GM12874 (cell line): ENCODE measurements at regions not wholly inside any gene's neighbourhood (a gene's known extent, or its start where the extent isn't known, plus 50 kb on each side); places are given as distances from the start of the nearest gene placed in this dataset.

ENCODE experiments used
- CTCF ChIP-seq: IDR thresholded peaks from 2 replicates; pipeline ENCODE4 v1.5.1; 2011; ENCODE audit warnings: low read depth, mild to moderate bottlenecking, control low read depth, low read length, moderate library complexity; ENCODE audit not compliant: insufficient read depth

DNA sequence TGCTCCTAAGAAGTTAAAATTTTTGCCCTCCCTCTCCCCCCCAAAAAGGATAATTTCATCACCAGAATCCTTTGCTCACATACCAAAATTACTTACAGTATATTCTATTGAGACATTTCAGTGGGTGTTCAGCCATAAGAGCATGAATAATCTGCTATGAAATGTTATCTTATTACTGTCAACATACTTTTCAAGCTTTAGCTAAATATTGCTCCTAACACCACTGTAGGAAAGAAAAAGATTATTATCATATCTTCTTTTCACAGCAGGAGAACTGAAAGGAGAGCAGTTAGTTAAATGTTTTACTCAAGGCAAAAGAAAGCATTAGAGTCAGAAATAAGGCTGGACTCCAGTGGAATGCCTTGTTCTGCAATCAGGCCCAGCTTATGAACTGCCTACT lies 231.0 kb upstream of the GYPA start:
- TF ChIP-seq CTCF: no peak

GRCh38 chr4:144374065-144374464 lies 233.5 kb upstream of the GYPA start:
- TF ChIP-seq CTCF: no peak

- no peak for TF ChIP-seq CTCF
These were observed 236.3 kb upstream of the GYPA start for GRCh38 chr4:144376866-144377265.

DNA sequence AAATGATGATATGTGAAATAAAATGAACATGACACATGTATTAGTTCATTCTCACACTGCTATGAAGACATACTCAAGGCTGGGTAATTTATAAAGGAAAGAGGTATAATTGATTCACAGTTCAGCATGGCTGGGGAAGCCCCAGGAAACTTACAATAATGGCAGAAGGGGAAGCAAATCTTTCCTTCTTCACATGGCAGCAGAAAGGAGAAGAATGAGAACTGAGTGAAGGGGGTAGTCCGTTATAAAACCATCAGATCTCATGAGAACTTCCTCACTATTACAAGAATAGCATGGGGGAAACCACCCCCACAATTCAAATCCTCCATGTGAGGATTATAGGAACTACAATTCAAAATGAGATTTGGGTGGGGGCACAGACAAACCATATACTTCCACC lies 243.9 kb upstream of the GYPA start:
- no peak for TF ChIP-seq CTCF

- TF ChIP-seq CTCF: no peak
These were observed 246.0 kb upstream of the HHIP start for GRCh38 chr4:144399927-144400326.

DNA sequence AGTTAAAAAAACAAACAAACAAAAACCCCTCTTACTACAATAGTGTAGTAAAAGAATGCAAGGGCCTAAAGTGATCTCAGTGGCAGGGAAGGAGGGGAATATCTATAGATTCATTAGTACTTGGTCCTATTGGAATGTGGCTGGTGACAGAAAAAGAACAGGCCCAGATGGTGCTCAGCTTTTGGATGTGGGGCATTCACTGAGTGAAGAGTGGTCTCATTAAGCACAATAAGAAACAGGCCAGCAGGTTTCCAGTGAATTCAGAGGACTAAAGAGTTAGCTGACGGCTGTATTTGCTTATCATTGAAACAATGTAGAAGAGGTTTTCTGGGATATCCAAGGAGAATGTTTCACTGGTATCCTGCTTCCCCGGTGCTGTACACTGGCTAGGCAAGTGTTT lies 243.8 kb upstream of the HHIP start:
- no peak for TF ChIP-seq CTCF

GRCh38 chr4:144402999-144403398 lies 243.0 kb upstream of the HHIP start:
- no peak for TF ChIP-seq CTCF

GRCh38 chr4:144403893-144404292 lies 242.1 kb upstream of the HHIP start:
- no peak for TF ChIP-seq CTCF
